ENCODE measurements at regions not wholly inside any gene's neighbourhood (a gene's known extent, or its start where the extent isn't known, plus 50 kb on each side); places are given as distances from the start of the nearest gene placed in this dataset.

DNA sequence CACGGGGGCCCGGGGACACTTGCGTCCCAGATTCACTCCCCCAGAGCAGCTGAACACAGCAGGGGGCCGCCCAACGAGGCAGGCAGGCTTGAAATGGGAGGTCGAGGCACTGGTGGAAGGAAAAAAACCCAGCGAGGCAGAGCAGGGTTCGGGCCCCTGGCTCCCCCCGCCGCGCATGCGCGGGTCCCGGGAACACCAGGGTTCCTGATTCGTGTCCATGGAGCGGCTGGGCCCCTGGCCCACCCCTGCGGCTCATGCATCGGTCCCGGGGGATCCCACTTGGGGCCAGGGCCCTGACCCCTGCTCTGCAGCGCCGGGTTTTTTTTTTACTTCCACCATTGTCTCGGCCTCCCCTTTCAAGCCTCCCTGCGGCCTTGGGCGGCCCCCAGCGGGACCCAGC is 321.5 kb downstream of the ALG10 start:
- DNase-seq (ENCODE audit: low read depth, low spot score) = no peak

DNA sequence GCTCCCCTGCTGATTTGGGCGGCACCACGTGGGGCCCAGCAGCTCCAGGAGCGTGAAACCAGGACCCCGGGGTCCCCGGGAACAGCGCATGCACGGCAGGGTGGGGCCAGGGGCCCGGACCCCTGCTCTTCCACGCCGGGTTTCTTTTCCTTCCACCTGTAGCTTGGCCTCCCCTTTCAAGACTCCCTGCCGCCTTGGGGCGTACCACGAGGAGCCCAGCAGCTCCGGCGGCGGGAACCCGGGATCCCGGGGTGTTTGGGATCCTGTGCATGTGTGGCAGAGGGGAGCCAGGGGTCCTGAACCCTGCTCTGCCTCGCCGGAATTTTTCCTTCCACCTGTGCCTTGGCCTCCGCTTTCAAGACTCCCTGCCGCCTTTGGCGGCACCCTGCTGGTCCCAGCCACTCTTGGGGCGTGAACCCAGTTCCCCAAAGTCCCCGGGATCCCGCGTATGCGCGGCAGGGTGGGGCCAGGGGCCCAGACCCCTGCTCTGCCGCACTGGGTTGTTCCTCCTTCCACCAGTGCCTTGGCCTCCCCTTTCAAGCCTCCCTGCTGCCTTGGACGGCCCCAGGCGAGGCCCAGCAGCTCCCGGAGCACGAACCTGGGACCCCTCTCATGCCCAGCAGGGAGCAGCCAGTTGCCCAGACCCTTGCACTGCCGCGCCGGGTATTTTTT is 322.7 kb downstream of the ALG10 start:
- DNase-seq (ENCODE audit: low read depth, low spot score) = no peak

DNA sequence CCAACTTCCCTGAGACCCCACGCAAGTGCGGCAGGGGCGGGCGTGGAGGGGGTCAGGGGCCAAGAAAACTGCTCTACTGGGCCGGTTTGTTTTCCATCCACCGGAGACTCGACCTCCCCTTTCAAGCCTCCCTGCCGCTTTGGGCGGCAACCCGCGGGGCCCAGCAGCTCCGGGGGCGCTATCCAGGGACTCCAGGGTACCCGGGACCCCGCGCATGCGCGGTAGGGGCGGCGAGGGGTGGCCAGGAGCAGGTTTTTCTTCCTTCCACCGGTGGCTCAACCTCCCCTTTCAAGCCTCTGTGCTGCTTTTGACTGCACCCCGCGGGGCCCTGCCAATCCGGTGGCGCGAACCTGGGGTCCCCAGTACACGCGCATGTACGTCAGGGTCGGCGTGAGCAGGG is 323.5 kb downstream of the ALG10 start:
- no peak for DNase-seq (ENCODE audit: low read depth, low spot score)

DNA sequence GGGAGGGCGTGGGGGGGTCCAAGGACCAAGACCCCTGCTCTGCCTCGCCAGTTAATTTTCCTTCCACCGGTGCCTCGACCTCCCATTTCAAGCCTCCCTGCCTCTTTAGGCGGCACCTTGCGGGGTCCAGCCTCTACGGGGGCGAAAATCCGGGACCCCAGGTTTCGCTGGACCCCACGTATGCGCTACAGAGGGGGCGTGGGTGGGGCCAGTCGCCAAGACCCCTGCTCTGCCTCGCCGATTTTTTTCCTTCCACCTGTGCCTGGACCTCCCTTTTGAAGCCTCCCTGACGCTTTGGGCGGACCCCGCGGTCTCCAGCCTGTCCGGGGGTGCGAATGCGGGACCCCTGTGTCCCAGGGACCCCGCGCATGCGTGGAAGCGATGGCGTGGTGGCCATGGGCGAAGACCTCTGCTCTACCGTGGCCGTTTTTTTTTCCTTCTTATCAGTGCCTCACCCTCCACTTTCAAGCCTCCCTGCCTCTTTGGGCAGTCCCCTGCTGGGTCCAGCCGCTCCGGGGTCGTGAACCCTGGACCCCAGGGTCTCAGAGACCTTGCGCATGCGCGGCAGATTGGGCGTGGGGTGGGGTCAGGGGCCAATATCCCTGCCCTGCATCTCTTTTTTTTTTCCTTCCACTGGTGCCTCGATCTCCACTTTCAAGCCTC is 324.2 kb downstream of the ALG10 start:
- DNase-seq (ENCODE audit: low read depth, low spot score) = no peak

DNA sequence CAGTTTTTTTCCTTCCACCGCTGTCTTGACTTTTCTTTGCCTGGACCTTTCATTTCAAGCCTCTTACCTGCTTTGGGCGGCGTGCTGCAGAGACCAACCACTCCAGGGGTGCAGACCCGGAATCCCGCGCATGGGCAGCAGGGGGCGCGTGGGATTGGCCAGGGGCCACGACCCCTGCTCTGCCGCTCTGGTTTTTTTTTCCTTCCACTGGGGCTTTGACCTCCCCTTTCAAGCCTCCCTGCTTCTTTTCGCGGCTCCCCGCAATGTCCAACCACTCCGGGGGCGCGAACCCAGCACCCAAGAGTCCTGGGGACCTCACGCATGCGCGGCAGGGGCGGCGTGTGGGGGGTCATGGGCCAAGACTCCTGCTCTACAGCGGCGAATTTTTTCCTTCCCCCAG is 325.1 kb downstream of the ALG10 start:
- DNase-seq (ENCODE audit: low read depth, low spot score) = no peak

DNA sequence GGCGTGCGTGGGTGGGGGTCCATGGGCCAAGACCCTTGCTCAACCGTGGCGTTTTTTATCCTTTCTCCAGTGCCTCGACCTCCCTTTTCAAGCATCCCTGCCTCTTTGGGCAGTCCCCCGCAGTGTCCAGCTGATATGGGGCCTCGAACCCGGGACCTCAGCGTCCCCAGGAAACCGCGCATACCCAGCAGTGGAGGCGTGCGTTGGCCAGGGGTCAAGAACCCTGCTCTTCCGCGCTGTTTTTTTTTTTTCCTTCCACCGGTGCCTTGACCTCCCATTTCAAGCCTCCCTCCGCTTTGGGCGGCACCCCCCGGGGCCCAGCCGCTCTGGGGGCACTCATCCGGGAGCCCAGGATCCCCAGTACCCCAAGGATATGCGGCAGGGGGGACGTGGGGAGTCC is 325.8 kb downstream of the ALG10 start:
- no peak for DNase-seq (ENCODE audit: low read depth, low spot score)

DNA sequence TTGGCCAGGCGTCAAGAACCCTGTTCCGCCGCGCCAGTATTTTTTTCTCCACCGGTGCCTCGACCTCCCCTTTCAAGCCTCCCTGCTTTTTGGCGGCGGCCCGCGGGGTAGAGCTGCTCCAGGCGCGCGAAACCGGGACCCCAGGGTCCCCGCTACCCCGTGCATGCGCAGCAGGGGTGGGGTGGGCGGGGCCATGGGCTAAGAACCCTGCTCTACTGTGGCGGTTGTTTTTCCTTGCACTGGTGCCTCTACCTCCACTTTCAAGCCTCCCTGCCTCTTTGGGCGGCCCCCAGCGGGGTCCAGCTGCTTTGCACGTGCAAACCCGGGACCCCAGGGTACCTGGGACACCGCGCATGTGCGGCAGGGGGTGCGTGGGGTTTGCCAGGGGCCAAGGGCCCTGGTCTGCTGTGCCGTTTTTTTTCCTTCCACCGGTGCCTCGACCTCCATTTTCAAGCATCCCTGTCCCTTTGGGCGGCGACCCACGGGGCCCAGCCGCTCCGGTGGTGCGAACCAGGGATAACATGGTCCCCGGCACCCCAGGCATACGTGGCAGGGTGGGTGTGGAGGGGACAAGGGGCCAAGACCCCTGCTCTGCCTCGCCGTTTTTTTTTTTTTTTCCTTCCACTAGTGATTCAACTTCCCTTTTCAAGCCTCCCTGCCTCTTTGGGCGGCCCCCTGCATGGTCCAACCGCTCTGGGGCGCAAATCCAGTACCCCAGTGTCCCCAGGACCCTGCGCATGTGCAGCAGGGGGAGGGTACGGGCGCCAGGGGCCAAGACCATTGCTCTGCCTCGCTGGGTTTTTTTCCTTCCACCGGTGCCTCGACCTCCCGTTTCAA is 326.8 kb downstream of the ALG10 start:
- DNase-seq (ENCODE audit: low read depth, low spot score) = no peak

DNA sequence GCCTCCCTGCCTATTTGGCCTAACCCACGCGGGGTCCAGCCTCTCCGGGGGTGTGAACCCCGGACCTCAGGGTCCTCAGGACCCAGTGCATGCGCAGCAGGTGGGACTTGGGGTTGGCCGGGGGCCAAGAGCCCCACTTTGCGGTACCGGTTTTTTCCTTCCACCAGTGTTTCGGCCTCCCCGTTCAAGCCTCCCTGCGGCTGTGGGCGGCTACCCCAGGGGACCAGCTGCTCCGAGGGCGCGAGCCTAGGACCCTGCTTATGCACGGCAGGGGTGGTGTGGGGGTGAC is 327.3 kb downstream of the ALG10 start:
- DNase-seq (ENCODE audit: low read depth, low spot score) = no peak

DNA sequence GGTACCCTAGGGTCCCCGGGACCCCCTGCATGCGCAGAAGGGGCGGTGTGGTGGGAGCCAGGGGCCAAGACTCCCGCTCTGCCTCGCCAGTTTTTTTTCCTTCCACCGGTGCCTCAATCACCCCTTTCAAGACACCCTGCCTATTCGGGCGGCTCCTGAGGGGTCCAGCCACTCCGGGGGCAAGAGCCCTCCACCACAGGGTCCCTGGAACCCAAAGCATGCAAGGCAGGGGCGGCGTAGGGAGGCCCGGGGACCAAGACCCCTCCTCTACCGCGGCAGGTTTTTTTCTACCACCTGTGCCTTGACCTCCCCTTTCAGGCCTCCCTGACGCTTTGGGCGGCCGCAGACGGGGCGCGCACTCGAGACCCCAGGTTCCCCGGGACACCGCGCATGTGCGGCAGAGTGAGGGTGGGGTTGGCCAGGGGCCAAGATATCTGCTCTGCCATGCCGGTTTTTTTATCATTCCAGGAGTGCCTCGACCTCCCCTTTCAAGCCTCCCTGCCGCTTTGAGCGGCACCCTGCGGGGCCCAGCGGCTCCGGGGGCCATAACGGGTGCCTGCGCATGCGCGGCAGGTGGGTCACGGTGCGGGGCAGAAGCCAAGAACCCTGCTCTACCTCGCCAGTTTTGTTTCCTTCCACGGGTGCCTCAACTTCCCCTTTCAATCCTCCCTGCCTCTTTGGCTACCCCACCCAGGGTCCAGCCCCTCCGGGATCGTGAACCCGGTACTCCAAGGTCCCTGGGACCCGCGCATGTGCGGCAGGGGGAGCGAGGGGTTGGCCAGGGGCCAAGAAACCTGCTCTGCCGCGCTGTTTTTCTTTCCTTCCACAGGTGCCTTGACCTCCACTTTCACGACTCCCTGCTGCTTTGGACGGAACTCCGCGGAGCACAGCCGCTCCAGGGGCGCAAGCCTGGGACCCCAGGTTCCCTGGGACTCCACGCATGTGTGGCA is 328.1 kb downstream of the ALG10 start:
- no peak for DNase-seq (ENCODE audit: low read depth, low spot score)

DNA sequence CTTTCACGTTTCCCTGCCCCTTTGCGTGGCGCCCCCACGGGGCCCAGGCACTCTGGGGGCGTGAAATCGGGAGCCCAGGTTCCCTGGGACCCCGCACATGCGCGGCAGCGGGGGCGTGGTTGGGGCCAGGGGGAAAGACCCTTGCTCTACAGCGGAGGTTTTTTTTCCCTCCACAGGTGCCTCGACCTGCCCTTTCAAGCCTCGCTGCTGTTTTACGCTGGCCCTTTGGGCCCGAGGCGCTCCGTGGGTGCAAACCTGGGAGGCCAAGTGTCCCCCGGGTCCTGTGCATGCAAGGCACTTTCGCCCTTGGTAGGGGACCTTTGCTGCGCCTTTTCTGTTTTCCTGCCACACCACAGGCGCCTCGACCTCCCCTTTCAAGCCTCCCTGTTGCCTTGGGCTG is 329.8 kb downstream of the ALG10 start:
- DNase-seq (ENCODE audit: low read depth, low spot score) = no peak

DNA sequence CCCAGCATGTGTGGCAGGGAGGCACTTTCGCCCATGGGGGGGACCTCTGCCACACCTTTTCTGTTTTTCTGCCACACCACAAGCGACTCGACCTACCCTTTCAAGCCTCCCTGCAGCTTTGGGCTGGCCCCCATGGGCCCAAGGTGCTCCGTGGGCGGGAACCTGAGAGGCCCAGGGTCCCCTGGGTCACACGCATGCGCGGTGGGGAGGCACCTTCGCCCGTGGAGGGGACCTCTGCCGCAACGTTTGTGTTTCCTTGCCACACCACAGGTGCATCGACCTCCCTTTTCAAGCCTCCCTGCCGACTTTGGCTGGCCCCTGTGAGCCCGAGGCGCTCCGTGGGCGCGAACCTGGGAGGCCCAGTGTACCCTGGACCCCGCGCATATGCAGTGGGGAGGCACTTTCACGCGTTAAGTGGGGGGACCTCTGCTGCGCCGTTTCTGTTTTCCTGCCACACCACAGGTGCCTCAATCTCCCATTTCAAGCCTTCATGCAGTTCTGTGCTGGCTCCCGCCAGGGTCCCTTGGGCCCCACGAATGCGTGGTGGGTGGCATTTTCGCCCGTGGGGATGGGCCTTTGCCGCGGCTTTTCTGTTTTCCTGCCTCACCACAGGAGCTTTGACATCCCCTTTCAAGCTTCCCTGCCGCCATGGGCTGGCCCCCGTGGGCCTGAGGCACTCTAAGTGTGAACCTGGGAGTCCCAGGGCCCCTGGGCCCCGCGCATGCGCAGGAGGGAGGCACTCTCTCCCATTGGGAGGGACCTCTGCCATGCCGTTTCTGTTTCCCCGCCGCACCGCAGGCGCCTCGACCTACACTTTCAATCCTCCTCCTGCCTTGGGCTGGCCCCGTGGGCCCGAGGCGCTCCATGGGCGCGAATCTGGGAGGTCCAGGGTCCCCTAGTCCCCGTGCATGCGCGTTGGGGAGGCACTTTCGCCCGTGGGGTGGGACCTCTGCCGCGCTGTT is 332.2 kb downstream of the ALG10 start:
- no peak for DNase-seq (ENCODE audit: low read depth, low spot score)

DNA sequence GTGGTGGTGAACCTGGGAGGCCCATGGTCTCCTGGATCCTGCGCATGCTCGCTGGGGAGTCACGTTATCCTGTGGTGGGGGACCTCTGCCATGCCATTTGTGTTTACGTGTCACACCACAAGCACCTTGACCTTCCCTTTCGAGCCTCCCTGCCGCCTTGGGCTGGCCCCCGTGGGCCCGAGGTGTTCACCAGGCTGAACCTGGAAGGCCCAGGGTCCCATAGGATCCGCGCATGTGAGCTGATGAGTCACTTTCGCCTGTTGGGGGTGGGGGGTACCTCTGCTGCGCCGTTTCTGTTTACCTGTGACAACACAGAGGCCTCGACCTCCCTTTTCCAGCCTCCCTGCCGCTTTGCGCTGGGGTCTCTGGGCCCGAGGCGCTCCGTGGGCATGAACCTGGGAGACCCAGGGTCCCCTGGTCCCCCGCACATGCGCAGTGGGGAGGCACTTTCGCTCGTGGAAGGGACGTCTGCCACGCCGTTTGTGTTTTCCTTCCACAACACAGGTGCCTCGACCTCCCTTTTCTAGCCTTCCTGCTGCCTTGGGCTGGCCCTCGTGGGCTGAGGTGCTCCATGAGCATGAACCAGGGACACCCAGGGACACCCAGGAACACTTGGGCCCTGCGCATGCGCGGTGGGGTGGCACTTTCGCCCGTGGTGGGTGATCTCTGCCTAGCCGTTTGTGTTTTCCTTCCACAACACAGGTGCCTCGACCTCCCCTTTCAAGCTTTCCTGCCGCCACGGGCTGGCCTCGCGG is 334.1 kb downstream of the ALG10 start:
- no peak for DNase-seq (ENCODE audit: low read depth, low spot score)

DNA sequence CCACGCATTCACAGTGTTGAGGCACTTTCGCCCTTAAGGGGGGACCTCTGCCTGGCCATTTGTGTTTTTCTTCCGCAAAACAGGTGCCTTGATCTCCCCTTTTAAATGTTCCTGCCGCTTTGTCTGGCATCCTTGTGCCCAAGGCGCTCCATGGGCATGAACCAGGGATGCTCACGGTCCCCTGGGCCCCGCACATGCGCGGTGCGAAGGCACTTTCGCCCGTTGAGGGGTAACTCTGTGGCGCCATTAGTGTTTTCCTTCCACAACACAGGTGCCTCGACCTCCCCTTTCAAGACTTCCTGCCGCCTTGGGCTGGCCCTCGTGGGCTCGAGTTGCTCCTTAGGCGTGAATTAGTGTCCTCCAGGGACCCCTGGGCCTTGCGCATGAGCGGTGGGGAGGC is 335.5 kb downstream of the ALG10 start:
- DNase-seq (ENCODE audit: low read depth, low spot score) = no peak

DNA sequence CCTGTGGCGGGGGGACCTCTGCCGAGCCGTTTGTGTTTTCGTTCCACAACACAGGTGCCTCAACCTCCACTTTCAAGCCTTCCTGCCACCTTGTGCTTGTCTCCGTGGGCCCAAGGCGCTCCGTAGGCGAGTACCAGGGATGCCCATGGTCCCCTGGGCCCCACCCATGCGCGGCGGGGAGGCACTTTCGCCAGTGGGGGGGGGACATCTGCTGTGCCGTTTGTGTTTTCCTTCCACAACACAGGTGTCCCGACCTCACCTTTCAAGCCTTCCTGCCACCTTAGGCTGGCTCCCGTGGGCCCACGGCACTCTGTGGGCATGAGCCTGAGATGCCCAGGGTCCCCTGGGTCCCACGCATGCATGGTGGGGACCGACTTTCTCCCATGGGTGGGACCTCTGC is 335.9 kb downstream of the ALG10 start:
- DNase-seq (ENCODE audit: low read depth, low spot score) = no peak

DNA sequence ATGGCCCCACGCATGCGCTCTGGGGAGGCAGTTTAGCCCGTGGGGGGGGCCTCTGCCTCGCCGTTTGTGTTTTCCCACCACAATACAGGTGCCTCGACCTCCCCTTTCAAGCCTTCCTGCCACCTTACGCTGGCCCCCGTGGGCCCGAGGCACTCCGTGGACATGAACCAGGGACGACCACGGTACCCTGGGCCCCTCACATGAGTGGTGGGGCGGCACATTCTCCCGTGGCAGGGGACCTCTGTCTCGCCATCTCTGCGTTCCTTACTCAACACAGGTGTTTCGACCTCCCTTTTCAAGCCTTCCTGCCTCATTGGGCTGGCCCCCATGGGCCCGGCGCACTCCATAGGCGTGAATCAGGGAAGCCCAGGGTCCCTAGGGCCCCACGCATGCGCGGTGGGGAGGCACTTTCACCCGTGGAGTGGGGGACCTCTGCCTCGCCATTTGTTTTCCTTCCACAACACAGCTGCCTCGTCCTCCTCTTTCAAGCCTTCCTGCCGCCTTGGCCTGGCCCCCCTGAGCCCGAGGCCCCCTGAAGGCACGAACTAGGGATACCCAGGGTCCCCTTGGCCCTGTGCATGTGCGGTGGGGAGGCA is 339.5 kb downstream of the ALG10 start:
- DNase-seq (ENCODE audit: low read depth, low spot score) = no peak

DNA sequence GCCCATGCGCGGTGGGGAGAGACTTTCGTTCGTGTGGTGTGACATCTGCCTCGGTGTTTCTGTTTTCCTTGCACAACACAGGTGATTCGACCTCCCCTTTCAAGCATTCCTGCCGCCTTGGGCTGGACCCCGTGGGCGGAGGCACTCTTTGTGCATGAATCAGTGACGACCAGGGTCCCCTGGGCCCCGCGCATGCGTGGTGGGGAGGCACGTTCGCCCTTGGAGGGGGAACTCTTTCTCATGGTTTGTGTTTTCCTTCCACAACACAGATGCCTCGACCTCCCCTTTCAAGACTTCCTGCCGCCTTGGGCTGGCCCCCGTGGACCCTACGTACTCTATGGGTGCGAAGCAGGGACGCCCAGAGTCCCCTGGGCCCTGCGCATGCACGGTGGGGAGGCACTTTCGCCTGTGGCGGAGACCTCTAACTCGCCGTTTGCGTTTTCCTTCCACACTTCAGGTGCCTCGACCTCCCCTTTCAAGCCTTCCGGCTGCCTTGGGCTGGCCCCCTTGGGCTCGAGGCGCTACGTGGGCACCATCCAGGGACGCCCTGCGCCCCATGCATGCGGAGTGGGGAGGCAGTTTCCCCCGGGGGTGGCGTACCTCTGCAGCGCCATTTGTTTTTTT is 340.9 kb downstream of the ALG10 start:
- no peak for DNase-seq (ENCODE audit: low read depth, low spot score)

DNA sequence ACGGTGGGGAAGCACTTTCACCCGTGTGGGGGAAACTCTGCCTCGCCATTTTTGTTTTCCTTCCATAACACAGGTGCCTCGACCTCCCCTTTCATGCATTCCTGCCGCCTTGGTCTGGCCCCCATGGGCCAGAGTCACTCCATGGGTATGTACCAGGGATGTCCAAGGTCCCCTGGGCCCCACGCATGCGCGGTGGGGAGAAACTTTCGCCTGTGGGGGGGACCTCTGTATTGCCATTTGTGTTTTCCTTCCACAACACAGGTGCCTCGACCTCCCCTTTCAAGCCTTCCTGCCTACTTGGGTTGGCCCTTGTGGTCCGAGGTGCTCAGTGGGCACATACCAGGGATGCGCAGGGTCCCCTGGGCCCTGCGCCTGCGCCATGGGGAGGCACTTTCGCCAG is 345.8 kb downstream of the ALG10 start:
- DNase-seq (ENCODE audit: low read depth, low spot score) = no peak

DNA sequence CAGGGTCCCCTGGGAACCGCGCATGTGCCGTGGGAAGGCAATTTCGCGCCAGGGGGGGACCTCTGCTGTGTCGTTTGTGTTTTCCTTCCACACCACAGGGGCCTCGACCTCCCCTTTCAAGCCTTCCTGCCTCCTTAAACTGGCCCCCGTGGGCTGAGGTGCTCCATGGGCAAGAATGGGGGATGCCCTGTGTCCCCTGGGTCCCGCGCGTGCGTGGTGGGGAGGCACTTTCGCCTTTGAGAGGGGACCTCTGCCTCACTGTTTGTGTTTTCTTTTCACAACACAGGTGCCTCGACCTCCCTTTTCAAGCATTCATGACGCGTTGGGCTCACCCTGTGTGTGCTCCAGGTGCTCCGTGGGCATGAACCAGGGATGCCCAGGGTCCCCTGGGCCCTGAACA is 348.8 kb downstream of the ALG10 start:
- DNase-seq (ENCODE audit: low read depth, low spot score) = no peak

DNA sequence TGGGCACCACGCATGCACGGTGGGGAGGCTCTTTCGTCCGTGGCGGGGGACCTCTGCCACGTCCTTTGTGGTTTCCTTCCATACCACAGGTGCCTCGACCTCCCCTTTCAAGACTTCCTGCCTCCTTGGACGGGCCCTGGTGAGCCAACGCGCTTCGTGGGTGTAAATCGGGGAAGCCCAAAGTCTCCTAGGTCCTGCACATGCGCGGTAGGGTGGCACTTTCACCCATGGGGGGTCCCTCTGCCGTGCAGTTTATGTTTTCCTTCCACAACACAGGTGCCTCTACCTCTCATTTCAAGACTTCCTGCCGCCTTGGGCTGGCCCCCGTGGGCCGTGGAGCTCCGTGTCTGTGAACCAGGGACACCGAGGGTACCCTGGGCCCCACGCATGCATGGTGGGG is 349.7 kb downstream of the ALG10 start:
- no peak for DNase-seq (ENCODE audit: low read depth, low spot score)
